ENCODE measurements at regions not wholly inside any gene's neighbourhood (a gene's known extent, or its start where the extent isn't known, plus 50 kb on each side); places are given as distances from the start of the nearest gene placed in this dataset.
A peak's percentile ranks its signal among the peaks of the same experiment; 100 is the strongest.

DNA sequence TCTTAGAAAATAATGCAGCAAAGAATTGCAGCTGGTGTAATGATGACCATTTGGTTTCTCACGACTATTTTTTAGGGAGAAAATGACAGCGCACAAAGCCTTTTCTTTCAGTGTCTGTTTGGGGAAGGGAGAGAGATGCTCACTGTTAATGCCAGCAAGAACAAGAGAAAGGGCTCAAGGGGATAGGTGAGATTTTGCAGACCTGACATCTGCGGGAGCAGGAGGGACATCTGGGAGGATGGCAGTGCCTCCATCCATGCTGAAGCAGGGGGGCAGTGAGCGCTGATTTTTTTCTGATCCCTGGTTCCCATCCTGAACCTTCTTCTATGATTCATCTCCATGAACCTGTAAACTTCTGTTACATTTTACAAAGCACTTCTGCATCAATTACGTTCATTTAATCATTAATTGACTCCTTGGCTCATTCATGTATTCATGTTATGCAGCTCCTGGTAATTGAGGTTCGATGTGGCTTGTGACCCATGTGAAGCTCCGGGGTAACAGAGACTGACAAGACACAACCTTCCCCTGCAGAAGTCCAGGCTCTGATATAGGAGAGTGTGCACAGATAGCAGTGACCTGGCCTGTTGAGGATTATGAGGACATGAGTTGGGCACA is 595.3 kb downstream of the PTPRU start:
- no peaks in the 10 kb centered on the region for H3K27me3 ChIP-seq (ENCODE audit: control insufficient read depth, insufficient read depth, low read length, poor library complexity, severe bottlenecking)
- no peaks in the 10 kb centered on the region for H3K36me3 Mint-ChIP-seq (ENCODE audit: low read depth)
- H3K9ac ChIP-seq (ENCODE audit: extremely low read depth, low read length, poor library complexity, severe bottlenecking): no peak overlapping the region
- H3K27ac ChIP-seq (ENCODE audit: low read depth, low read length): no peak overlapping the region
- H3K9me3 ChIP-seq (ENCODE audit: control insufficient read depth, low read length): no peaks in the 10 kb centered on the region
- no peaks in the 10 kb centered on the region for H3K9me3 Mint-ChIP-seq
- 87 to 90% methylated on average over 7 of the region's 7 CpGs for WGBS, 2 experiments (ENCODE audit: insufficient coverage in 1 of 2, insufficient read length in 1 of 2)
- H3K4me3 Mint-ChIP-seq: no peak overlapping the region
- peaks cover 7% of the 10 kb centered on the region for H3K27me3 Mint-ChIP-seq (ENCODE audit: insufficient read depth)
- no peaks in the 10 kb centered on the region for H3K36me3 ChIP-seq (ENCODE audit: control insufficient read depth, insufficient read depth, low read length)
- TF ChIP-seq, protein P1, sequence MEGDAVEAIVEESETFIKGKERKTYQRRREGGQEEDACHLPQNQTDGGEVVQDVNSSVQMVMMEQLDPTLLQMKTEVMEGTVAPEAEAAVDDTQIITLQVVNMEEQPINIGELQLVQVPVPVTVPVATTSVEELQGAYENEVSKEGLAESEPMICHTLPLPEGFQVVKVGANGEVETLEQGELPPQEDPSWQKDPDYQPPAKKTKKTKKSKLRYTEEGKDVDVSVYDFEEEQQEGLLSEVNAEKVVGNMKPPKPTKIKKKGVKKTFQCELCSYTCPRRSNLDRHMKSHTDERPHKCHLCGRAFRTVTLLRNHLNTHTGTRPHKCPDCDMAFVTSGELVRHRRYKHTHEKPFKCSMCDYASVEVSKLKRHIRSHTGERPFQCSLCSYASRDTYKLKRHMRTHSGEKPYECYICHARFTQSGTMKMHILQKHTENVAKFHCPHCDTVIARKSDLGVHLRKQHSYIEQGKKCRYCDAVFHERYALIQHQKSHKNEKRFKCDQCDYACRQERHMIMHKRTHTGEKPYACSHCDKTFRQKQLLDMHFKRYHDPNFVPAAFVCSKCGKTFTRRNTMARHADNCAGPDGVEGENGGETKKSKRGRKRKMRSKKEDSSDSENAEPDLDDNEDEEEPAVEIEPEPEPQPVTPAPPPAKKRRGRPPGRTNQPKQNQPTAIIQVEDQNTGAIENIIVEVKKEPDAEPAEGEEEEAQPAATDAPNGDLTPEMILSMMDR (conservative IDR thresholded peaks at IDR 0.05): no peak
- no peak overlapping the region for H3K4me3 ChIP-seq (ENCODE audit: low read length)
- DNase-seq: peak; percentile 14
- no peaks in the 10 kb centered on the region for H3K4me1 Mint-ChIP-seq
- no peak overlapping the region for H3K27ac Mint-ChIP-seq
- H3K4me1 ChIP-seq (ENCODE audit: control insufficient read depth, insufficient read depth, low read length): no peaks in the 10 kb centered on the region

GRCh38 chr1:29830916-29831315 is 594.6 kb downstream of the PTPRU start:
- Mint-ChIP-seq H3K4me3 (no peak overlapping the region), H3K36me3 (ENCODE audit: low read depth) (no peaks in the 10 kb centered on the region), H3K27me3 (ENCODE audit: insufficient read depth) (peaks cover 7% of the 10 kb centered on the region)

DNA sequence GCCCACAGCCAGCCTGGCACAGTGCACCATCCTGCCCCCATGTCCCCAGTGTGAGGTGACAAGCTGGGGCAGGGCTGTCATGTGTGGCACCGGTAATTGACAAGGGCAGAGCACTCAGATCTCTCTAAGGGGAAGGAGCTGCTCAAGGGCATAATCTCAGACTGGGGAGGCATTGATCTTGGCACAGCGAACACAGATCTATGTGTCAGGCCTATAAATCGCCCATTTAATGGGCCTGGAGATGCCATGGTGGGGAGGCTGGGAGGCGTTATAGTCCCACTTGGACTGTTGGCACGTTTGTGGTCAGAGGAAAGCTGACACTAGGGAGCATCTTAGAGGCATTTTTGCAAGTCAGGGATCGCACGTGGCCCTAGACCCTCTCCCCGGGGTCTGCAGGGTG is 594.1 kb downstream of the PTPRU start:
- Histone ChIP-seq H3K4me3 (ENCODE audit: low read length) (no peak overlapping the region), H3K27me3 (ENCODE audit: control insufficient read depth, insufficient read depth, low read length, poor library complexity, severe bottlenecking) (no peaks in the 10 kb centered on the region), H3K36me3 (ENCODE audit: control insufficient read depth, insufficient read depth, low read length) (no peaks in the 10 kb centered on the region), H3K9me3 (ENCODE audit: control insufficient read depth, low read length) (no peaks in the 10 kb centered on the region), H3K27ac (ENCODE audit: low read depth, low read length) (no peak overlapping the region), H3K9ac (ENCODE audit: extremely low read depth, low read length, poor library complexity, severe bottlenecking) (no peak overlapping the region), H3K4me1 (ENCODE audit: control insufficient read depth, insufficient read depth, low read length) (no peaks in the 10 kb centered on the region)
- H3K9me3 Mint-ChIP-seq: no peaks in the 10 kb centered on the region
- 79 to 96% methylated on average over 6 to 8 of the region's 8 CpGs for WGBS, 2 experiments (ENCODE audit: insufficient coverage in 1 of 2, insufficient read length in 1 of 2)
- no peak overlapping the region for H3K4me3 Mint-ChIP-seq
- no peaks in the 10 kb centered on the region for H3K36me3 Mint-ChIP-seq (ENCODE audit: low read depth)
- TF ChIP-seq, protein P1 (conservative IDR thresholded peaks at IDR 0.05): no peak
- no peaks in the 10 kb centered on the region for H3K4me1 Mint-ChIP-seq
- no peak overlapping the region for H3K27ac Mint-ChIP-seq
- DNase-seq: no peak
- peaks cover 7% of the 10 kb centered on the region for H3K27me3 Mint-ChIP-seq (ENCODE audit: insufficient read depth)

More at GRCh38 chr1:29830916-29831315, 594.6 kb downstream of the PTPRU start:
- no peaks in the 10 kb centered on the region for H3K4me1 Mint-ChIP-seq
- no peak overlapping the region for H3K9ac ChIP-seq (ENCODE audit: extremely low read depth, low read length, poor library complexity, severe bottlenecking)
- 86 to 92% methylated on average over 6 to 7 of the region's 7 CpGs for WGBS, 2 experiments (ENCODE audit: insufficient coverage in 1 of 2, insufficient read length in 1 of 2)
- no peaks in the 10 kb centered on the region for H3K36me3 ChIP-seq (ENCODE audit: control insufficient read depth, insufficient read depth, low read length)
- H3K4me3 ChIP-seq (ENCODE audit: low read length): no peak overlapping the region
- TF ChIP-seq, protein P1 (conservative IDR thresholded peaks at IDR 0.05): no peak
- H3K4me1 ChIP-seq (ENCODE audit: control insufficient read depth, insufficient read depth, low read length): no peaks in the 10 kb centered on the region
- H3K27ac ChIP-seq (ENCODE audit: low read depth, low read length): no peak overlapping the region
- no peaks in the 10 kb centered on the region for H3K9me3 ChIP-seq (ENCODE audit: control insufficient read depth, low read length)
- no peak overlapping the region for H3K27ac Mint-ChIP-seq
- H3K27me3 ChIP-seq (ENCODE audit: control insufficient read depth, insufficient read depth, low read length, poor library complexity, severe bottlenecking): no peaks in the 10 kb centered on the region
- no peaks in the 10 kb centered on the region for H3K9me3 Mint-ChIP-seq
- DNase-seq: no peak

Data from endodermal cell (in vitro differentiated cells).